22Rv1 (cell line): ENCODE measurements at regions not wholly inside any gene's neighbourhood (a gene's known extent, or its start where the extent isn't known, plus 50 kb on each side); places are given as distances from the start of the nearest gene placed in this dataset.

Experiments used
- ZFX ChIP-seq: fragments of 450-650 bp; IDR thresholded peaks from 2 replicates; pipeline ENCODE4 v1.6.1; 2017; ENCODE audit warnings: antibody characterized with exemption, borderline replicate concordance
- TF ChIP-seq, protein P1 (sequence below): fragments of 450-650 bp; IDR thresholded peaks from 2 replicates; pipeline ENCODE4 v1.5.1; 2017; ENCODE audit warnings: mild to moderate bottlenecking

DNA sequence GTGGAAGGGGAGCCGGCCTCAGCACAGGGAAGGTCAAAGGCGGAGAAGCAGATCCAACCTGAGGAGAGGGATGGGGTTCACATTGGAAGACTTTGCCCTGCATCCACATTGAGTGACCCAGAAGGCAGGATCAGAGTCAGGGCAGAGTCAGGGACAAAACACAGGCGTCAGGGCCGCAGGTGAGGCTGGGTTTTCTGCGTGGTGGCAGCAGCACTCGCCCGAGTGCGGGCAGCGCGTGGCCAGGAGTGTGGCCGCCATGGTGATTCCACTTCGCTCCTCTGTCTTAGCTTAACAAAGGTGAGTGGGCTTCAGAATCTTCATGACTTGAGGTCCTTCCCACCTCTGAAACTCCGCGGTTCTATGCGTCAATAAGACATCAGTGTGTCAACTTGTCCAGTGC, 476.9 kb upstream of the SMIM21 start:
- TF ChIP-seq, protein P1, sequence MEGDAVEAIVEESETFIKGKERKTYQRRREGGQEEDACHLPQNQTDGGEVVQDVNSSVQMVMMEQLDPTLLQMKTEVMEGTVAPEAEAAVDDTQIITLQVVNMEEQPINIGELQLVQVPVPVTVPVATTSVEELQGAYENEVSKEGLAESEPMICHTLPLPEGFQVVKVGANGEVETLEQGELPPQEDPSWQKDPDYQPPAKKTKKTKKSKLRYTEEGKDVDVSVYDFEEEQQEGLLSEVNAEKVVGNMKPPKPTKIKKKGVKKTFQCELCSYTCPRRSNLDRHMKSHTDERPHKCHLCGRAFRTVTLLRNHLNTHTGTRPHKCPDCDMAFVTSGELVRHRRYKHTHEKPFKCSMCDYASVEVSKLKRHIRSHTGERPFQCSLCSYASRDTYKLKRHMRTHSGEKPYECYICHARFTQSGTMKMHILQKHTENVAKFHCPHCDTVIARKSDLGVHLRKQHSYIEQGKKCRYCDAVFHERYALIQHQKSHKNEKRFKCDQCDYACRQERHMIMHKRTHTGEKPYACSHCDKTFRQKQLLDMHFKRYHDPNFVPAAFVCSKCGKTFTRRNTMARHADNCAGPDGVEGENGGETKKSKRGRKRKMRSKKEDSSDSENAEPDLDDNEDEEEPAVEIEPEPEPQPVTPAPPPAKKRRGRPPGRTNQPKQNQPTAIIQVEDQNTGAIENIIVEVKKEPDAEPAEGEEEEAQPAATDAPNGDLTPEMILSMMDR: no peak
- TF ChIP-seq ZFX: no peak
